H1 (cell line): ENCODE measurements at regions not wholly inside any gene's neighbourhood (a gene's known extent, or its start where the extent isn't known, plus 50 kb on each side); places are given as distances from the start of the nearest gene placed in this dataset.

Source experiments
- CTCF ChIA-PET: fragments of 300-600 bp; sonication (Branson Sonifier 250); formaldehyde crosslinking; loops from one replicate; lab custom pipeline; 2021; ENCODE audit not compliant: partially characterized antibody; lab: Charles Lee
- POLR2A ChIA-PET: fragments of 300-600 bp; sonication (Branson Sonifier 250); formaldehyde crosslinking; loops from one replicate; lab custom pipeline; 2021; ENCODE audit warnings: inconsistent platforms; ENCODE audit not compliant: partially characterized antibody; lab: Charles Lee
- DNase-seq, 2 experiments: peaks; one replicate each; pipeline versions ENCODE4 v3.0.0 to v3.0.0-alpha.2; 2010 to 2022; ENCODE audit warnings: low spot score in 2 of 2, low read depth in 1 of 2, mixed read lengths in 1 of 2
- FAIRE-seq: peaks from 2 replicates; lab custom pipeline; 2011; peaks lifted over from hg19 to GRCh38; lab: Jason Lieb, UNC
- H2AFZ ChIP-seq: 2 replicates; pipeline ENCODE4 v1.8.1; 2012; ENCODE audit warnings: low read length, inconsistent platforms
- H2AK5ac ChIP-seq: 2 replicates; pipeline ENCODE4 v1.6.1; 2013; ENCODE audit warnings: low read depth, low read length
- H2BK120ac ChIP-seq: replicated peaks from 2 replicates; pipeline ENCODE3; 2013; ENCODE audit warnings: low read depth, low read length, inconsistent platforms
- H2BK12ac ChIP-seq: 2 replicates; pipeline ENCODE4 v1.6.1; 2013; ENCODE audit warnings: low read depth, low read length
- H2BK15ac ChIP-seq: 2 replicates; pipeline ENCODE4 v1.6.1; 2013; ENCODE audit warnings: low read length
- H2BK20ac ChIP-seq: 2 replicates; pipeline ENCODE4 v1.6.1; 2013; ENCODE audit warnings: low read length
- H2BK5ac ChIP-seq: 2 replicates; pipeline ENCODE4 v1.6.1; 2013; ENCODE audit warnings: low read depth, low read length
- H3K14ac ChIP-seq: 2 replicates; pipeline ENCODE4 v1.6.1; 2013; ENCODE audit warnings: inconsistent platforms; ENCODE audit not compliant: insufficient read length
- H3K18ac ChIP-seq: 2 replicates; pipeline ENCODE4 v1.6.1; 2013; ENCODE audit warnings: low read length; ENCODE audit errors: extremely low read depth
- H3K23ac ChIP-seq: 2 replicates; pipeline ENCODE4 v1.6.1; 2013; ENCODE audit warnings: inconsistent platforms; ENCODE audit not compliant: insufficient read length
- H3K23me2 ChIP-seq: 2 replicates; pipeline ENCODE4 v1.6.1; 2013; ENCODE audit warnings: low read depth, low read length
- H3K27ac ChIP-seq: 2 replicates; pipeline ENCODE4 v1.6.1; 2011; ENCODE audit warnings: low read depth, low read length, inconsistent platforms
- H3K27me3 ChIP-seq, 4 experiments: replicated peaks in 1 of 4; 1 replicate in 1 of 4; 2 replicates in 3 of 4; pipeline versions ENCODE4 v1.6.1 to v1.8.1; 2011 to 2013; ENCODE audit warnings: low read length in 3 of 4, mild to moderate bottlenecking in 3 of 4, inconsistent platforms in 2 of 4, mixed read lengths in 2 of 4, moderate library complexity in 1 of 4; ENCODE audit not compliant: control insufficient read depth in 3 of 4, insufficient read depth in 3 of 4; ENCODE audit errors: extremely low read depth in 1 of 4
- H3K36me3 ChIP-seq, 4 experiments: 2 replicates each; pipeline versions ENCODE4 v1.6.1 to v1.8.1; 2011 to 2013; ENCODE audit warnings: mild to moderate bottlenecking in 4 of 4, low read length in 3 of 4, moderate library complexity in 2 of 4, control low read depth in 1 of 4, inconsistent platforms in 1 of 4; ENCODE audit not compliant: insufficient read depth in 4 of 4, control insufficient read depth in 2 of 4
- H3K4ac ChIP-seq: replicated peaks from 2 replicates; pipeline ENCODE3; 2013; ENCODE audit warnings: low read length, low read depth, mixed read lengths, inconsistent platforms; ENCODE audit not compliant: insufficient read length
- H3K4me1 ChIP-seq, 4 experiments: replicated peaks in 1 of 4; 1 replicate in 1 of 4; 2 replicates in 3 of 4; pipeline versions ENCODE4 v1.6.1 to v1.8.1; 2011 to 2013; ENCODE audit warnings: low read length in 3 of 4, inconsistent platforms in 2 of 4, mixed read lengths in 1 of 4; ENCODE audit not compliant: insufficient read depth in 4 of 4, control insufficient read depth in 3 of 4
- H3K4me2 ChIP-seq, 2 experiments: 2 replicates each; pipeline versions ENCODE4 v1.6.1 to v1.8.1; 2011 to 2013; ENCODE audit warnings: low read depth in 2 of 2, low read length in 2 of 2, control low read depth in 1 of 2, inconsistent platforms in 1 of 2, mild to moderate bottlenecking in 1 of 2; ENCODE audit not compliant: insufficient read depth in 1 of 2
- H3K4me3 ChIP-seq, 4 experiments: fragments of 200-600, 300-600 bp in 1 of 4; sonication (generic), shearing (Covaris generic), sonication (Bioruptor Twin) in 1 of 4; 2 replicates each; pipeline versions ENCODE4 v1.5.1 to v1.8.1; 2011 to 2016; ENCODE audit warnings: low read length in 4 of 4, low read depth in 3 of 4, control low read depth in 2 of 4, inconsistent platforms in 2 of 4, mild to moderate bottlenecking in 2 of 4, mixed read lengths in 1 of 4, moderate library complexity in 1 of 4; ENCODE audit not compliant: insufficient read depth in 2 of 4; ENCODE audit errors: extremely low read depth in 1 of 4
- H3K56ac ChIP-seq: replicated peaks from 2 replicates; pipeline ENCODE3; 2013; ENCODE audit warnings: low read depth, mild to moderate bottlenecking, mixed read lengths, low read length, inconsistent platforms; ENCODE audit not compliant: insufficient read length
- H3K79me1 ChIP-seq: 2 replicates; pipeline ENCODE4 v1.6.1; 2013; ENCODE audit warnings: low read depth, low read length, control low read depth
- H3K79me2 ChIP-seq, 2 experiments: 2 replicates each; pipeline versions ENCODE4 v1.6.1 to v1.8.1; 2012 to 2013; ENCODE audit warnings: low read length in 2 of 2, mild to moderate bottlenecking in 2 of 2, inconsistent platforms in 1 of 2; ENCODE audit not compliant: insufficient read depth in 2 of 2, control insufficient read depth in 1 of 2
- H3K9ac ChIP-seq, 4 experiments: replicated peaks in 1 of 4; 1 replicate in 1 of 4; 2 replicates in 3 of 4; pipeline versions ENCODE4 v1.6.1 to v1.8.1; 2011 to 2013; ENCODE audit warnings: low read depth in 3 of 4, low read length in 3 of 4, control low read depth in 2 of 4, mild to moderate bottlenecking in 2 of 4, moderate library complexity in 2 of 4, inconsistent platforms in 1 of 4; ENCODE audit errors: extremely low read depth in 1 of 4
- H3K9me3 ChIP-seq, 2 experiments: 2 replicates each; pipeline versions ENCODE4 v1.6.1 to v1.8.1; 2012 to 2013; ENCODE audit warnings: mild to moderate bottlenecking in 2 of 2, moderate library complexity in 2 of 2, control low read depth in 1 of 2, inconsistent platforms in 1 of 2, low read depth in 1 of 2, low read length in 1 of 2, mixed read lengths in 1 of 2; ENCODE audit not compliant: insufficient read depth in 2 of 2
- H4K20me1 ChIP-seq, 2 experiments: replicated peaks in 1 of 2; 2 replicates each; pipeline versions ENCODE3 to v1.8.1; 2011 to 2013; ENCODE audit warnings: inconsistent platforms in 2 of 2, low read length in 2 of 2, mild to moderate bottlenecking in 1 of 2; ENCODE audit not compliant: insufficient read depth in 2 of 2, control insufficient read depth in 1 of 2
- H4K5ac ChIP-seq: 2 replicates; pipeline ENCODE4 v1.6.1; 2013; ENCODE audit warnings: low read length, low read depth, mixed read lengths, inconsistent platforms; ENCODE audit not compliant: insufficient read length
- H4K8ac ChIP-seq: 2 replicates; pipeline ENCODE4 v1.8.0; 2013; ENCODE audit warnings: mild to moderate bottlenecking, moderate library complexity, low read length, inconsistent platforms; ENCODE audit not compliant: insufficient read depth; ENCODE audit errors: extremely low read depth
- H4K91ac ChIP-seq: replicated peaks from 2 replicates; pipeline ENCODE3; 2013; ENCODE audit warnings: low read length, mixed read lengths, inconsistent platforms; ENCODE audit not compliant: insufficient read length
- EZH2 ChIP-seq: fragments of 200-600 bp; sonication (generic); IDR thresholded peaks from 2 replicates; pipeline ENCODE4 v1.7.1; 2012; ENCODE audit warnings: low read depth, mild to moderate bottlenecking, moderate library complexity, low read length, inconsistent platforms; ENCODE audit not compliant: severe bottlenecking

DNA sequence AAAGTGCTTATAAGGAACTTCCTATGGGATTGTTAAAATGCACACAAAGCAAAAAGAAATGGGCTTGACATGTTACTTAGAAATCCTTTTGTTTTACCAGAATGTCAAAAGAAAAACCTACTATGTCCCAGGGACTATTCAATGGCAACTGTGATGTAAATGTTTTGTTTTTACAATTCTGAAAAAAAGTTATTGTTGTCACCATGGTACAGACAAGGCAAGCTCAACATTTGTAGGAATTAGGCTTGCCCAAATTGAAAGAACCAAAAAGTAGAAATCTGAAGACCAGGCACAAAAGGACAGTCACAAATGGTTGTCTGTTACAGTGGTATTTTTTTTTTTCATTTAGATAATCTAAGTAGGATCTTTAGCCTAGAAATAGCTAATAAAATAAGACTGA lies 638.6 kb downstream of the STPG2 start:
- Histone ChIP-seq H4K20me1 (no peaks in the 10 kb centered on the region), H2BK5ac (no peak overlapping the region), H3K18ac (no peak overlapping the region), H3K4me3 (peak overlapping the region in 1 of 4 experiments; percentile 27; a peak in 1 of 8 replicates), H2AFZ (no peak overlapping the region), H3K27me3 (no peaks in the 10 kb centered on the region), H2AK5ac (no peak overlapping the region), H2BK20ac (no peak overlapping the region), H3K79me2 (no peaks in the 10 kb centered on the region), H2BK12ac (no peak overlapping the region), H4K5ac (no peak overlapping the region), H2BK120ac (no peak overlapping the region), H4K8ac (no peak overlapping the region), H3K14ac (no peak overlapping the region), H3K9ac (no peak overlapping the region), H3K27ac (no peak overlapping the region), H3K23ac (no peak overlapping the region), H3K4me1 (peaks cover 0 to 6% (median 0%) of the 10 kb centered on the region in 4 experiments; a peak in 1 of 7 replicates), H3K79me1 (no peaks in the 10 kb centered on the region), H3K9me3 (no peaks in the 10 kb centered on the region), H4K91ac (no peak overlapping the region), H2BK15ac (no peak overlapping the region), H3K23me2 (no peaks in the 10 kb centered on the region), H3K4me2 (peak overlapping the region in 1 of 2 experiments; percentile 36; a peak in 1 of 4 replicates), H3K56ac (no peak overlapping the region), H3K36me3 (no peaks in the 10 kb centered on the region), H3K4ac (no peak overlapping the region)
- DNase-seq = no peak
- POLR2A ChIA-PET = no interaction called here
- peak; percentile 60 for FAIRE-seq
- CTCF ChIA-PET = no interaction called here
- no peak for TF ChIP-seq EZH2
